Activated T-cell treated with anti-CD3 and anti-CD28 coated beads, Interleukin-2, amount 50 U/mL, for 1 hour (primary cell): ENCODE measurements at regions not wholly inside any gene's neighbourhood (a gene's known extent, or its start where the extent isn't known, plus 50 kb on each side); places are given as distances from the start of the nearest gene placed in this dataset.

ENCODE experiments used
- DNase-seq: peaks from one replicate; pipeline ENCODE4 v3.0.0-alpha.2; 2020

DNA sequence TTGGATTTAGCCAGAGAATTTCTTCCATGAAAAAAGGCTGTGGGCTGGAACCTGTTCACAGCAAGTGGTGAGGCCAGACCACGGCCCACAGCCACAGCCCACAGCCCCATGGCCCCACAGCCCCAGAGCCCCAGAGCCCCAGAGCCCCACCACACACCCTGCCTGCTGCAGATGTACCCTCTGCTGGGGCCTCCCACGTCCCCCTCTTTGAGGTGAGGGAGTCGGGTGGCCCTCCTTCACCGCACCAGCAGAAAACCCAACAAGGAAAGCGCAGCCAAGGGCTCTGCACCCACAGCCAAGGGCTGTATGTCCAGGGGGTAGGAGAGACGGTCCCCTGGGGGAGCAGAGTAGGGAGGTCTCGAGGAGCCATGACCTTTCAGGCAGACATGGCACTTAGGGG is 327.5 kb upstream of the DIO3 start:
- DNase-seq: no peak

DNA sequence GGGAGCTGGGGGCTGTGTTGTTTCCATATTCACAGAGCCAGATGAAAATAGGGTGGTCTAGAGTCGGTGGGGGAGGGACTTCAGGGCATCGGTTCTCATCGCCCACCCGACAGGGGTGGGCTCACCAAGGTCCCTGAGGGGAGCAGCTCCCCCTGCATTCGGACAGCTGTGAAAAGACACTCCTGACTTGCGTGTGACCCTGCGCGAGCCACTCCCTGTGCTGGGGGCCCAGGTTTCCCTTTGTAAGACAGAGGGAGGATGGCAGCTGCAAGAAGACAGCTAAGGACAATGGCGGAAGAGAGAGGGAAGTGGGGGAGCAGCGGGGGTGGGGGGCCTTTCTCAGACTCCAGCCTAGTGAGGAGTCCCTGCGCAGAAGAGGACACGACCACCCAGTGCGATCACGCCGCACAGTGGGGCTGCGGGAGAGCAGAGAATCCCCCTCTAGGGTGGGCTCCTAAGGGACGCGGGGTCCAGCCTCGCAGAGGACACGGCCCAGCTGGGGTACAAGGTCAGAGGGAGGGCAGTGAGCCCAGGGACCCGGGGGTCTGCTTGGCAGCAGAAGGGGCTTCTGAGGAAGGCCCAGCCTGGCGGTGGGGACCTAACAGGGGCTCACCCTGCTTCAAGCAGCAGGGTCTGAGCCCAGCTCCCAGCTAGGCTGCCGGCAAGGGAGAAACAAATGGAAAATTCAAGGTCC is 326.9 kb upstream of the DIO3 start:
- DNase-seq: no peak

DNA sequence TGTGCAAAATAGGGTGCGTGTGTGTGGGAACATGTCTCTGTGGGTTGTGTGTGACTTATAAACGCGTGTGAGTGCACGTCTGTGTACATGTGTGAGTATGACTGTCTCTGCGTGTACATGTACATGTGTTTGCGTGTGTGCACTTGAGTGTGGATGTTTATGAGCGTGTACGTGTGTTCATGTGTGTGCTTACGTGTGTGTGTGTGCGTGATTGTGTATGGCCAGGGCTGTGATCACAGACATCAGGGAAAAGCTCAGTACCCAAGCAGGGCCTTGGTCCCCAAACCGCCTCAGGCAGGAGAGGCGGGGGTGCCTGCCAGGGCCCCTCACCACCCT is 326.3 kb upstream of the DIO3 start:
- no peak for DNase-seq

DNA sequence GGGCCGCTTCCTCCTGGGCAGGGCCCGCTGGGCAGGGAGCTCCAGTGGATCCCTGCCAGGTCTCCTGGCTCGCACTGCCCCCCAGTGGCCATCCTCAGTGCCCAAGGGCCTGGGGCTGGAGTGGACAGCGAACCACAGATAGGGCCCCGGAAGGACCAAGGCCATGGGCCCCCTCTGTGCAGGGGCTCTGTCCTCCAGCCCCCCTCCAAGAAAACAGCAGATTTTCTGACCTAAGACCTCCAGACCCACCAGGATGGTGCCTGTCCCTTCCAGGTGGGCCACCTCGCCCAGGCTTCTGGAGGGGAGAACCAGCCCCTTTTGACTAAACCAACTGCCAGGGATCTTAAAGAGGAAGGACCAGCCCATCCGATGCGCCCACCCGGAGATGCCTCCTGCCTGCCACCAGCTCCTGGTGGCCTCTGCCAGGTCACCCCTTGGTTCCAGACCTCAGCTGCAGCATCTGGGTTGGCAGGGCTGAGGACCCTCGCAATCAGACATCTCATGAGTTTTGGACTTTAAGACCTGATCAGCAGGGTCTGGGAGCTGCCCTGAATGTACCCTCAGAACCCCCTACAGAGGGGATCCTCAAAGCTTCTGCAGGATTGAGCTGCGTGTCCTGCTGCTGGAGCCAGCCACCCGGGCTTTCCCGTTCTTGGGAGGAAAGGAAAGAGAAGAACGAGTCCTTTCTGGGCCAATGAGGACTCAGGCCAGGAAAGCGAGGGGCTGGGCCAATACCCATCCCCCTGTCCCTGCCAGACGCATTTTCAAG is 325.8 kb upstream of the DIO3 start:
- DNase-seq: no peak

DNA sequence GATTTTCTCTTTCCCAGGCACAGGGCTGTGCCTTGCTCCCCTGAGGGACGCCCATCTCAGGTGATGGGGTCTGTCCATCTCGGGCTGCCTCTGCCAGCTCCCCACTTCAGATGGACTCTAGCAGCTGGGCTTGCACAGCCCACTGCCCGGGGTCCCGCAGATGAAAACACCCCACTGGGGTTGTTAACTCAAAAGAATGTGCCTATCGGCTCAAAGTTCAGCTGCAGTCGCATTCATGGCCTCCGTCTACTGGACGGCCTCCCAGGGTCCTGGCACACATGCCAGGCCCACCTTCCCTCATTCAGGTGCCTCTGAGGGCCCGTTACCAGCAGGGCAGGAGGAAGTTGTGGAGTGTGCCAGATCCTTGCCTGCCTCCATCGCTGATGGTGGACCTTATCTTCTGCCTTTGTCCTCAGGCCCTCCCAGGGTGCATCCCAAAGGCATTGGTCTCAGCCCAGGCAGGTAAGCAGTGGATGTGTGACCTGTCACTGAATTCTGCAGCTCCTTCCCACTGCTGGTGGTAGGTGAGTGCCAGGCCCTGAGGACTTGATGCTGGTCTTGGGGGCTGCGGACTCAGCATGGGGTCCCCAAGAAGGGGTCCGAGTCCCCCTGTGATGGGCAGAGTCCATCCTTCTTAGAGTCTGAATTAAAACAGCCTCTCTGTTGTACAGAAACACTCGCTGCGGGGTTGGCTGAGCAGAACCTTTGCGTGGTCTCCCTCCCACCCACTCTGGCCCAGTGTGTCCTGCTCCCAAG is 324.6 kb upstream of the DIO3 start:
- DNase-seq: no peak

GRCh38 chr14:101237252-101237616 is 324.1 kb upstream of the DIO3 start:
- DNase-seq: no peak

GRCh38 chr14:101239065-101239464 is 322.2 kb upstream of the DIO3 start:
- DNase-seq: no peak

- DNase-seq: no peak
Observed at GRCh38 chr14:101241147-101241546, 320.1 kb upstream of the DIO3 start.

DNA sequence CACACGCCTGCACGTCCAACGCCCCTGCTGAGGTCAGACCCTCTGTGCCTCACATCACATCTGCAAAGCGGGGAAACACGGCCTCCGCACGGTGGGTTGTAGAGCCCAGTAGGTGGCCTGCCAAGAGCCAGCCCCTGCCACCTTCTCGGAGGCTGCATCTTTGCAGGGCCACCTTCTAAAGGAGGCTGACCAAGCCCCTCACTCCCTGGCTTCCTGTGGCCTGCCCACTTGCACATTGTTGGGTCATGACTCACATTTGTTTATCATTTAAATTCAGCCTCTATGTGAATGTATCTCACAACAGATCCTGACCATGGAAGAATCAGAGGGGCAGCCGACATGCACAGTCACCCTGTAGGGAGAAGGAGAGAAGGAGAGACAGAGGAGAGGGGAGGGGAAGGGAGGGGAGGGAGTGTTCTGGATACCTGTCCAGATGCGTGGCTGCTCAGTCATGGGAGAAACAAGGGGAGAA is 319.5 kb upstream of the DIO3 start:
- no peak for DNase-seq

DNA sequence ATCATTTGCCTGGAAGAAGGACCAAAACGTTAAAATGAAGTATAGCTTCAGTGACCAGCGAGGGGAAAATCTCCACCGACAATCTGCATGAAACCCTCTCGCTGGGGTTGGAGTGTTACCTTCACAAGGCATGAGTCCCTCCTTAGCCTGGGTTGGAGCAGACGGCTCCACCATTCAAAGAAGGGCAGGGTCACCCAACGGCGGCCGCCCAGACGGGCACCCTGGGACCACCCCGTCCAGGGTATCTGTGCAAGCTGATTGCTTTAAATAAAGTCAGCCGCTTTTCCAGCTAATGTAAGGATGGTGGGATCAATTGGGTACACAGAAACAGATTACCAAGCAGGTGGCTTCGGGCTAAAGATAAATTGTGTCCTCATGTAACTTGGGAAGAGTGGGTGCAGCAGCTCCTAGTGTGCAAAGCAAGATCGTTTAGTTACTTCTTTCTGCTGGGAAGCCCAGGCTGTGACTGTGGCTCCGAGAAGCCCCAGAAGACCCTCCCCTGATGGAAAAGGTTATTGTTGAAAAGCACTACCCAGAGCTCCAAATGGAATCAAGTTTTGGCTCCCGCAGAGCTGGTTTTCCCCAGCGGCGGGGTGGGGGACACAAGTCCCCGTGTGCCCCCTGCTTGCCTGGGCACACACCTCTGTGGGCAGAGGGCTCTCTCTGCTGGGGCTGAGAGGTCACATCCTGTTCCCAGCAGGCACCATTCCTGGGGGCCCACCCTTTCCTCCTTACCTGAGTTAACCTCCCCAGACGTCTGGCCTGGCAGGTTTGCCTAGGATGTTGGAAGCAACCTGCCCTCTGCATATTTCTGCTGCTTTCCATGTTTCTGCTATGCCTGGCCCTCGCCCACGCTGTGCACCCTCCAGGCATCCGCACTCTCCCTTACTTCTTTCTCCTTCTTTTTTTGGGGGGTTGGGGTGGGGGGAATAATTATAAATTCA is 318.6 kb upstream of the DIO3 start:
- DNase-seq: no peak

DNA sequence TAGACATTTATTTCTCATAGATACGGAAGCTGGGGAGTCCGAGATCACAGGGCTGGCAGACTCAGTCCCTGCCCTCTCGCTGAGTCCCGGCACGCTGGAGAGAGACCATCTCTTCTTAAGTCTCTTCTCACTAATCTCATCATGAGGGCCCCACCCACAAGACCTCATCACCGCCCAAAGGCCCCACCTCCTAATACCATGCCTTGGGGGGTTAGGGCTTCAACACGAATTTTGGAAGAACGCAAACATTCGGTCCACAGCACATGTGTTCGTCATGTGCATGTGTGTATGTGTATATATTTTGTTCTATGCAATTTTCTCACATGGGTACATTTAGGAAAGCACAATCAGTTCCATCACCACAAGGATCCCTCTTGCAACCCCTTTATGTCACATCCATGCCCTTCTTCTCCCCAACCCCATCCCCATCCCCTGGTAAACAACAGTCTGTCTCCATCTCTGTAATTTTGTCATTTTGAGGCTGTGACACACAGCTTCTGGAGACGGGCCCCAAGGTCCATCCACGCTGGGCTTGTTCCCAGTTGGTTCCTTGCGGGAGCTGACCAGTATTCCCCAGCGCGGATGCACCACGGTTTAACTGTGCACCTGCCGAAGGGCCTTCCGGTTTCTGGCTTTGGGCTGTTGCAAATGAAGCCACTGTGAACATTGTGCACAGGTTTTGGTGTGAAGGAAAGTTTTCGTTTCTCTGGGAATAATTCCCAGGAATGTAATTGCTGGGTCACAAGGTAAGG is 317.5 kb upstream of the DIO3 start:
- DNase-seq: no peak

DNA sequence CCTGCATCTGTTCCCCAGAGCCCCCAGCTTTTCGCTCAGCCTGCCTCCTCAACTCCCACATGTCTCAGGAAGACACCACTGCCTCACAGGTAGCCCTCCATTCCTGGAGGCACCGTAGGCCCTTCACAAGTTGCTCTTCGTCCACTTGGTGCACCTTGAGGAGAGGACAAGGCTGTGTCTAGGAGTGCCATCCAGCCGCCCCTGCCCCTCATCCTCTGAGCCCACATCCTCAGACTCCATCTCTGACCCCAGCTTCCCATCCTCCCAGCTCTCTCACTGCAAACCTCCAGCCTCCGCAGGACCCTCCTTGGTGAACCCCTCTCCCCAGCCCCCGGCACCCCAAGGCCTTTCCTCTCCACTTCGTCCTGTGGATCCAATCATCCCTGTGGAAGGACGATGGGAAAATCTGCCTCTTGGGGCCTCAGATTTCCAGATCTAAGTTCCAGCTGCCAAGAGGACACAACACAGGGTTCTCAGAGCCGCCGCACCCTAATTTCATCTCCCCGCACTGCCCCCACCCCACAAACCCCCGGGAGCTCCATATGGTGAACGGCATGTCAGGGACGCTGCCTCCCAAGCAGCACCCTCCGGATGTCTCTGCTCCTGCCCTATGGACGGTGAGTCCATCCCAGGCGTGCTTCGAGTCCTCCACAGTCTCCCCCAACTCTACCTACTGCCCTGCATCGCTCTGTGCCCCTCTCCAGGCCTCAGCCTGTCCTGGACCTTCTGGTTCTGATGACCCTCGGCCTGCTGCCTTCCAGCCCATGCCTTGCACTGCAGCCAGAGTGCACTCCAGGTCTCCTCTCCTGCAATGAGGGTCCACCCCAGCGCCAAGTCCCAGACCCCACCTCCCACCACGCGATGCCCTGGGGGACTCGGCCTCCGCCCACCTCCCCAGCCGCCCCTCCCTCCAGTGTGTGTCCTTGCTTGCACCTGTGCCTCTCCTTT is 314.1 kb upstream of the DIO3 start:
- no peak for DNase-seq

DNA sequence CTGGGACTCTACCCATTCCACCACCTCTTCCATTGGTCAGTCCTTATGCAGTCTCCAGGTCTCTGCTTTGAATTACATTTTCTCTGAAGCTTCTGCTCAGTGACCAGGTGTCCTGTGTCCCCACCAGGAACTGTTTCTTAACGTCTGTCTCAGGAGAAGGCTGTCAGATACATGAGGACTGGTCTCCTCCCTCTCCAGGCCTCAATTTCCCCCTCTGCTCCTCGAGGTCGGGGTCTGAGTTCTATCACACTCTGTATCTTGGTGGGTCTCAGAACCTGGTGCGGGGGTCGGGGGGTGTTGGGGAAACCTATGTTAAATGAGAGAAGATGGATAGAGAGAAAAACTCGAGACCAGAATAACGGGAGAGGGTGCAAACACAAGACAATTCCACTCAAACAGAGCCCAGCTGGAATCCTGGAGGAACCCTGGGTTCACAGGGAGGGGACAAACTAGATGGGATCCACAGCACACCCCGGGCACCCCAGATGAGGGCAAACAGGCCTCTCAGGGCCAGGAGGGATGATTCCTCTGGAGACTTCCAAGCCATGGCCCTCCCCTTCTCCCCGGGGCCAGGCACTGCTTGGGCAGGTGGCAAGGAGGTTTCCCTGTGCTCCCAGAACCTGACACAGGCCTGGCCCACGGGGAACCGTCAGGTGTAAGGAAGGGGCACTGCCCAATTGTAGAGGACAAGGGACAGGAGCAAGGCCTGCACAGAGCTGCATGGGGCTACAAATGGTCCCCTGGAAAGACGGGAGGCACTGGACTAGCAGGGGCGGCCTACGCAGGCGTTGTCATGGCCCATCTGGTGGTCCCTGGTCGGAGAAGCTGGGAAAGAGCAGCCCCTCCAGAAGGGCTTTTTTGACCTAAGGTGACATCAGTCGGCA is 313.2 kb upstream of the DIO3 start:
- DNase-seq: no peak

- no peak for DNase-seq
Observed at GRCh38 chr14:101248840-101249675, 312.2 kb upstream of the DIO3 start.

GRCh38 chr14:101249676-101250036 is 311.6 kb upstream of the DIO3 start:
- DNase-seq: no peak

DNA sequence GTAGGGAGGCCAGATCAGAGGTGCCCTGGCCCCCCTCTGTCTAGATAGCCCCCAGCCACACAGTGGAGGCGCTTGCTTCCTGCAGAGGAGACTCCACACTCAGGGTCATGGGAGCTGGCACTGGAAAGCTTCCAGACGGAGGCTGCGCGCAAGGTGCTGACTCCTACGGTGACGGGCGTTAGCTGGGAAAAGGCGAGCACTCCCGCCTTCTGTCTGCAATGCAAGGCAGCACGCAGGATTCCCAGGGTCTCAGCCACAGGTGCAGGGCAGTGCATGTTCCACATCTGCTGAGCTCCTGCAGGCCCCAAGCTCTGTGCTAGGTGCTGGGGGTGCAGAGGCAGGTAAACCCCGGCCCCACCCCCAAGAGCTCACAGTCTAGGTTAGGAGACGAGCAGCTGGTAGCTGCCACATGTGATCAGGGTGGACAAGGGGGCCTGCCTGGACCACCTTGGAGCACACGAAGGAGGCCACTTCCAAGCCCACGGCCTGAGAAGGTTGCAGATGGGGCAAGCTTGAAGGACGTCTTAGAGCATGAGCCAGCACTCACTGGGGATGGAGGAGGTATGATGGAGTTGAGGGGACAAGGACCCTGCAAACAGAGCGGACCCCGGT is 310.9 kb upstream of the DIO3 start:
- DNase-seq: no peak

GRCh38 chr14:101250948-101251811 is 310.1 kb upstream of the DIO3 start:
- DNase-seq: no peak
